HEK293T (cell line): ENCODE measurements at regions not wholly inside any gene's neighbourhood (a gene's known extent, or its start where the extent isn't known, plus 50 kb on each side); places are given as distances from the start of the nearest gene placed in this dataset.

ENCODE experiments used
- CTCF ChIA-PET: fragments of 350-600 bp; formaldehyde crosslinking; extraction: SDS; loops from one replicate; lab custom pipeline; 2021; ENCODE audit warnings: antibody characterized with exemption, inconsistent platforms; lab: Yijun Ruan, JAX
- POLR2A ChIA-PET: fragments of 350-600 bp; formaldehyde crosslinking; extraction: SDS; loops from one replicate; lab custom pipeline; 2020; ENCODE audit warnings: antibody characterized with exemption, inconsistent platforms; lab: Yijun Ruan, JAX
- DNase-seq: peaks from one replicate; pipeline ENCODE4 v3.0.0; 2012; ENCODE audit warnings: mixed read lengths; ENCODE audit errors: extremely low spot score
- ARNT ChIP-seq: fragments of 450-650 bp; IDR thresholded peaks from 2 replicates; pipeline ENCODE4 v1.6.1; 2017; ENCODE audit warnings: mild to moderate bottlenecking
- BHLHE40 ChIP-seq: fragments of 450-650 bp; IDR thresholded peaks from 2 replicates; pipeline ENCODE4 v1.6.1; 2016; ENCODE audit warnings: mild to moderate bottlenecking, moderate library complexity, borderline replicate concordance
- CTBP1 ChIP-seq: fragments of 450-650 bp; IDR thresholded peaks from 2 replicates; pipeline ENCODE4 v1.6.1; 2016; ENCODE audit warnings: borderline replicate concordance
- ELF4 ChIP-seq: fragments of 450-650 bp; IDR thresholded peaks from 2 replicates; pipeline ENCODE4 v1.6.1; 2017; ENCODE audit warnings: antibody characterized with exemption
- FOXA1 ChIP-seq: fragments of 450-650 bp; IDR thresholded peaks from 2 replicates; pipeline ENCODE4 v1.6.1; 2016; ENCODE audit warnings: mild to moderate bottlenecking
- FOXK2 ChIP-seq: fragments of 450-650 bp; IDR thresholded peaks from 2 replicates; pipeline ENCODE4 v1.6.1; 2016; ENCODE audit warnings: mild to moderate bottlenecking
- FOXM1 ChIP-seq: fragments of 450-650 bp; IDR thresholded peaks from 2 replicates; pipeline ENCODE4 v1.6.1; 2017; ENCODE audit warnings: mild to moderate bottlenecking, borderline replicate concordance
- HDGF ChIP-seq: fragments of 450-650 bp; IDR thresholded peaks from 2 replicates; pipeline ENCODE4 v1.6.1; 2017; ENCODE audit warnings: antibody characterized with exemption, borderline replicate concordance
- L3MBTL2 ChIP-seq: fragments of 450-650 bp; conservative IDR thresholded peaks from 2 replicates; pipeline ENCODE4 v1.6.1; 2016; ENCODE audit warnings: mild to moderate bottlenecking
- LEF1 ChIP-seq: fragments of 450-650 bp; IDR thresholded peaks from 2 replicates; pipeline ENCODE4 v1.6.1; 2017; ENCODE audit warnings: mild to moderate bottlenecking, borderline replicate concordance
- NFRKB ChIP-seq: fragments of 450-650 bp; IDR thresholded peaks from 2 replicates; pipeline ENCODE4 v1.6.1; 2016; ENCODE audit warnings: mild to moderate bottlenecking, moderate library complexity
- SP1 ChIP-seq: fragments of 450-650 bp; IDR thresholded peaks from 2 replicates; pipeline ENCODE4 v1.6.1; 2017
- SUZ12 ChIP-seq: fragments of 450-650 bp; IDR thresholded peaks from 2 replicates; pipeline ENCODE4 v1.6.1; 2016; ENCODE audit warnings: mild to moderate bottlenecking
- TARDBP ChIP-seq: fragments of 450-650 bp; IDR thresholded peaks from 2 replicates; pipeline ENCODE4 v1.6.1; 2016
- ZNF384 ChIP-seq: fragments of 450-650 bp; IDR thresholded peaks from 2 replicates; pipeline ENCODE4 v1.6.1; 2016
- TF ChIP-seq, protein P1 (sequence below): fragments of 450-650 bp; IDR thresholded peaks from 2 replicates; pipeline ENCODE4 v1.6.1; 2016

DNA sequence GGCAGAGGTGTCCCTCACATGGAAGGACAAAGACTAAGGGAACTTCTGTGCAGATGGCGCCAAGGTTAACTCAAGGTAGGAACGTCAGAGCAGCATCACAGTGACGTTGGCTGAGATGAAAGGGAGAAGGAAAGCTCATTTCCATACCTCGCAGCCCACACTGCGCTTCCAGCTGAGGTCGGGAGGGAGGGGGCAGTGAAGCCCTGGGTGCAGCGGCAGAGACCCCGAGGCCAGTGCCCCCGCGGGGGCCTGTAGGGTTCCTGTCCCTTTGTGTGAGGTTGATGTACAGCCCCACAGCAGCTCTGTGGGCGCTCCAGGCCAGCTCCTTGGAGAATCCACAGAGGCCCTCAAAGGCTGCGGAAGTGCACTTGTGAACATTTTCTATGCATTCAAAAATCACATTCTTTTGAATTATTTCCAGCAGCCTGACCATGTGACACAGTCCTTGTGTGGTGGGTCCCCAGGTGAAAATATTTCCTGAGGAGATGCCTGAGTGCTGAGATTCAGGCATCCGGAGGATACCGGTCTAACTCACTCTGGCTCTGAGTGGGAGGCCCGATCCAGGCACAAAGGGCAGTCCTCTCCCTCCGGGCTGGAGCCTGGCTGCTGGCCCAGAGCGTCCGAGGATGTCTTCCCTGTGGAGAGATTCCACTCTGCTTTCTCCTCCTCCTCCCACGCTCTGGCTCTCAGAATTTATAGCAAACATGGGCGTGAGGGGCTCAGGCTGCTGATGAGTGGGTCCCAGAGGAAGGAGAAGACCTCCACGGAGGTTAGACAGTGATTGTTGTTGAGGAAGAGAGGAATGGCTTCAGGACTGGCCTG, 150.7 kb downstream of the ICE1 start:
- CTCF ChIA-PET: no interaction called here
- DNase-seq: no peak
- POLR2A ChIA-PET: no interaction called here
- no peak for TF ChIP-seq LEF1
- TF ChIP-seq NFRKB: no peak
- no peak for TF ChIP-seq L3MBTL2
- no peak for TF ChIP-seq ZNF384
- no peak for TF ChIP-seq TARDBP

DNA sequence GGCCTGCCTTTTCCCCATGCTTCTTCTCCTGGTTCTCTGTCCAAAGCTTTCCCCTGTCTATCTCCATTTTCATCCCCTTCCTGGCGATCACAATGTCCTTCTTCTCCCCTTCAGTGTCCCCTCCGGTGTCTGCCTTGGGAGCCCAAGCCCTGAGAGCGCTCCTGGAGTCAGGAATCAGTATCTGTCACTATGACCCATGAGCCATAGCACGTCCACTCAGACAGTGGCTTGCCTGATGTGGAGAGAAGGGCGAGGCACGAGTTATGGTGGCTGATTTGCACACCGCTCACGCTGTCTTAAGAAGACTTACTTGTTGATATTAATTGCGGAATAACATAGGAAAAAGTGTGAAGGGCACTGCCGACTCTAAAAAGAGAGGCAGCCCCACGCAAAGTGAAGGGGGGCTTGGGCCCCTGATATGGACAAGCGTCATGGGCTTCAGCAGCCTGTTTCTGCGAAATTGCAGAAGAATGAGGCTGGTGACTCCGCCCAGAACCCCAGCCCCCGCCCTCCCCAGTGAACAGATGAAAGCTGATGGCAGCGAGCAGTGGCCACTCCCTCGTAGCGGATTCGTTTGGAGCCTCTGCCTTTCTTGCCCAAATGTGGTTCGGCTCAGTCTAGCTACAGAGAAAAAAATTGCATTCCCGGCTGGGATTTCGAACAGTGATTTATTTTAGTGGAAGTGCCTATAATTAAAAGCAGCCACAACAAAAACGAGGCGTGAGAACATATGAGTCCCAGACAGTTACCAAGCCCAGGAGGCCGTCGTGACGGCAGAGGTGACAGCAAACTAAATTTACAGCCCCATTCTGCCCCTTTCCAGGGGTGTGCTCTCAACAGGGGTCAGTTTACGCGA, 149.8 kb downstream of the ICE1 start:
- POLR2A ChIA-PET: no interaction called here
- TF ChIP-seq TARDBP: no peak
- TF ChIP-seq ELF4: no peak
- TF ChIP-seq BHLHE40: no peak
- TF ChIP-seq LEF1: no peak
- no peak for TF ChIP-seq HDGF
- no peak for TF ChIP-seq FOXM1
- TF ChIP-seq SP1: no peak
- no peak for TF ChIP-seq FOXK2
- no peak for TF ChIP-seq SUZ12
- TF ChIP-seq CTBP1: no peak
- TF ChIP-seq ZNF384: no peak
- no peak for TF ChIP-seq L3MBTL2
- TF ChIP-seq ARNT: no peak
- TF ChIP-seq, protein P1, sequence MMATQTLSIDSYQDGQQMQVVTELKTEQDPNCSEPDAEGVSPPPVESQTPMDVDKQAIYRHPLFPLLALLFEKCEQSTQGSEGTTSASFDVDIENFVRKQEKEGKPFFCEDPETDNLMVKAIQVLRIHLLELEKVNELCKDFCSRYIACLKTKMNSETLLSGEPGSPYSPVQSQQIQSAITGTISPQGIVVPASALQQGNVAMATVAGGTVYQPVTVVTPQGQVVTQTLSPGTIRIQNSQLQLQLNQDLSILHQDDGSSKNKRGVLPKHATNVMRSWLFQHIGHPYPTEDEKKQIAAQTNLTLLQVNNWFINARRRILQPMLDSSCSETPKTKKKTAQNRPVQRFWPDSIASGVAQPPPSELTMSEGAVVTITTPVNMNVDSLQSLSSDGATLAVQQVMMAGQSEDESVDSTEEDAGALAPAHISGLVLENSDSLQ: no peak
- TF ChIP-seq NFRKB: no peak
- CTCF ChIA-PET: no interaction called here
- DNase-seq: no peak

DNA sequence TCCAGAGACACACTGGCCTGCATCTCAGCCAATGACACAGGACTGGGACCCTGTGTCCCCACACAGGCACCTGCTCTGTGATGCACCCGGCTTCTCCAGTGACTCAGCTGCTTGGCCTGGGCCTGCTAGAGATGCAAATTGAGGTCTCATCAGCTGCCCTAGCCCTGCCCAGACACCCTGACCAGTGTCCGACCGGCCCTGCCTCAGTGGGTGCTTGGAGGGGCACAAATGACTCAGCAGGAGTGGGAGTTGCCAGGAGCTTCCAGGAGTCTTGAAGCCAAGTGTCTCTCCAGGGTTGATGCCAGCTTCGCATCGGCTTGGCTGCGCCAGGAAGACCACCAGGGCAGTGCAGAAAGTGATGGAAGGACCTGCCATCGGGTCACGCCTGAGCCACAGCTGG, 148.2 kb downstream of the ICE1 start:
- TF ChIP-seq BHLHE40 (no peak), ZNF384 (no peak), FOXM1 (no peak), HDGF (no peak), SP1 (no peak), ELF4 (no peak), LEF1 (no peak), FOXA1 (no peak), L3MBTL2 (no peak), SUZ12 (no peak), FOXK2 (no peak), ARNT (no peak), TARDBP (no peak), CTBP1 (no peak), NFRKB (no peak)
- TF ChIP-seq, protein P1: no peak
- CTCF ChIA-PET: no interaction called here
- POLR2A ChIA-PET: no interaction called here
- DNase-seq: no peak

DNA sequence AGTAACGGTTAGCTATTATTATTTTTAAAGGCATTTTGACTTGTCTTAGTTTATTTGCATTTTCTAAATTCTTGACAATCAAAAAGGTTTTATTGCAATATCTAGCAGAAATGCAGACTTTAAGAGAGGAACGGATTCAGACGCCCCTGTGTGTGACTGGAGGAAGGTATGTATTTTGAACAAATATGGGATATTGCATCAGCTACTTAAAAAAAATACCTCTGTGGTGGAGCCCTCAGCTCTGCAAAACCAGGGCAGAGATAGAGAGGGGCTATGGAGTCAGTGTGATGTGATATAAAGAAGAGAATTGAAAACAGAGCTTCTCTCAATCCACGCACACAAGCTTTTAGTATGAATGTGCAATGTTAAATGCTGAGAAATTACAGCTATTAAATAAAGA, 142.4 kb downstream of the ICE1 start:
- CTCF ChIA-PET: no interaction called here
- DNase-seq: no peak
- no peak for TF ChIP-seq CTBP1
- POLR2A ChIA-PET: no interaction called here

DNA sequence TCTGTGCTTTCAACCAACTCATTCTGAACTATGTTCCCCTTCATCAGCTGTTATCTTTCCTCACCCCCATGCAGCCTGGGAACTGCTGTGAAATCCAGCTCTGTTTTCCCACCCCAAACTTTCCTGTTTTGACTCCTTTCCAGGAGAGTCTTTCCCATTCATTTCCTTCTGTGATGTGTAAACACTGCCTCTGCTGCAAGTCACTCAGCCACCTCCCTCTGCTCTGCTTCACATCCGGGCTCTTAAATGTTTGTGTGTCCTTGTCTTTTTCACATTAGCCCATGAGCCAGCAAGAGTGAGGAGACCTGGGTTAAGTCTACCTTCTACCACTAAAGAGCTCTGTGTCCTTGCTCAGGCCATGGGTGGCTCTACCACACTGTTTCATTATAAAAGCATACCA, 137.5 kb downstream of the ICE1 start:
- ChIA-PET POLR2A (no interaction called here), CTCF (no interaction called here)
- DNase-seq: no peak
- TF ChIP-seq ELF4 (no peak), FOXA1 (no peak), BHLHE40 (no peak), FOXK2 (no peak), HDGF (no peak), SP1 (no peak), L3MBTL2 (no peak), LEF1 (no peak), TARDBP (no peak), NFRKB (no peak), ARNT (no peak), SUZ12 (no peak), CTBP1 (no peak), FOXM1 (no peak), ZNF384 (no peak)
- TF ChIP-seq, protein P1: no peak
